Esophagus muscularis mucosa (tissue), 3 donors: ENCODE measurements at regions not wholly inside any gene's neighbourhood (a gene's known extent, or its start where the extent isn't known, plus 50 kb on each side); places are given as distances from the start of the nearest gene placed in this dataset.

Source experiments
- CTCF ChIP-seq, 3 experiments: fragments of 200-600 bp in 2 of 3; fragments of 450-650 bp in 1 of 3; sonication (generic) in 2 of 3; IDR thresholded peaks; one replicate each; pipeline ENCODE4 v1.5.1; 2017 to 2019; ENCODE audit warnings: antibody characterized with exemption in 3 of 3, mild to moderate bottlenecking in 2 of 3, moderate library complexity in 1 of 3
- POLR2AphosphoS5 ChIP-seq, 2 donors: sonication (generic); formaldehyde crosslinking; IDR thresholded peaks; one replicate each; pipeline ENCODE4 v1.6.1; 2017; ENCODE audit warnings: antibody characterized with exemption in 2 of 2

- no peak for TF ChIP-seq CTCF (IDR thresholded peaks at IDR 0.05)
- TF ChIP-seq POLR2AphosphoS5 (IDR thresholded peaks at IDR 0.05): no peak
Observed at GRCh38 chr6:18045507-18045906, 58.1 kb upstream of the KIF13A start.
